ENCODE measurements at regions not wholly inside any gene's neighbourhood (a gene's known extent, or its start where the extent isn't known, plus 50 kb on each side); places are given as distances from the start of the nearest gene placed in this dataset.

GRCh38 chr10:28188526-28188925, 114.3 kb downstream of the MPP7 start:
- Histone ChIP-seq H3K27me3 (no peaks in the 10 kb centered on the region), H3K27ac (no peak overlapping the region), H3K4me1 (no peaks in the 10 kb centered on the region), H3K36me3 (no peaks in the 10 kb centered on the region), H3K4me3 (no peak overlapping the region), H3K9me3 (no peaks in the 10 kb centered on the region)
- intact Hi-C loops (cut with DNase I) = no loop called here
- DNase-seq = no peak
- no peak for TF ChIP-seq CTCF (IDR thresholded peaks at IDR 0.05)
- ATAC-seq = peak; percentile 62

- intact Hi-C loops (cut with DNase I) = no loop called here
- Histone ChIP-seq H3K9me3 (no peaks in the 10 kb centered on the region), H3K36me3 (no peaks in the 10 kb centered on the region), H3K4me3 (no peak overlapping the region), H3K27ac (no peak overlapping the region), H3K27me3 (no peaks in the 10 kb centered on the region), H3K4me1 (no peaks in the 10 kb centered on the region)
- ATAC-seq = no peak
- TF ChIP-seq CTCF (IDR thresholded peaks at IDR 0.05) = no peak
- DNase-seq = no peak
Observed at GRCh38 chr10:28186887-28187578, 115.8 kb downstream of the MPP7 start.

GRCh38 chr10:28186461-28186860, 116.4 kb downstream of the MPP7 start:
- no peak for TF ChIP-seq CTCF (IDR thresholded peaks at IDR 0.05)
- H3K4me3 ChIP-seq = no peak overlapping the region
- H3K36me3 ChIP-seq = no peaks in the 10 kb centered on the region
- H3K27ac ChIP-seq = no peak overlapping the region
- ATAC-seq (no peak), DNase-seq (no peak)
- no peaks in the 10 kb centered on the region for H3K4me1 ChIP-seq
- intact Hi-C loops (cut with DNase I) = no loop called here
- no peaks in the 10 kb centered on the region for H3K9me3 ChIP-seq
- H3K27me3 ChIP-seq = no peaks in the 10 kb centered on the region

GRCh38 chr10:28184810-28185209, 118.1 kb downstream of the MPP7 start:
- no peak for TF ChIP-seq CTCF (IDR thresholded peaks at IDR 0.05)
- no peaks in the 10 kb centered on the region for H3K27me3 ChIP-seq
- H3K27ac ChIP-seq = no peak overlapping the region
- no peak overlapping the region for H3K4me3 ChIP-seq
- no peak for DNase-seq
- no peaks in the 10 kb centered on the region for H3K36me3 ChIP-seq
- H3K4me1 ChIP-seq = no peaks in the 10 kb centered on the region
- no peak for ATAC-seq
- H3K9me3 ChIP-seq = no peaks in the 10 kb centered on the region
- intact Hi-C loops (cut with DNase I) = no loop called here

- Histone ChIP-seq H3K27ac (no peak overlapping the region), H3K9me3 (no peaks in the 10 kb centered on the region), H3K4me1 (no peaks in the 10 kb centered on the region), H3K27me3 (no peaks in the 10 kb centered on the region), H3K4me3 (no peak overlapping the region), H3K36me3 (no peaks in the 10 kb centered on the region)
- DNase-seq (no peak), ATAC-seq (no peak)
- TF ChIP-seq CTCF (IDR thresholded peaks at IDR 0.05) = no peak
- intact Hi-C loops (cut with DNase I) = no loop called here
Observed at GRCh38 chr10:28181478-28182096, 121.3 kb downstream of the MPP7 start.

Measured in upper lobe of right lung (tissue), 1 donor.